Testis (tissue), 2 donors: ENCODE measurements at regions not wholly inside any gene's neighbourhood (a gene's known extent, or its start where the extent isn't known, plus 50 kb on each side); places are given as distances from the start of the nearest gene placed in this dataset.

Experiments
- POLR2A ChIP-seq: fragments of 450-650 bp; IDR thresholded peaks from one replicate; pipeline ENCODE4 v1.6.1; 2017; ENCODE audit warnings: antibody characterized with exemption, mild to moderate bottlenecking, moderate library complexity
- TF ChIP-seq, protein P1 (sequence below), 3 experiments: fragments of 450-650 bp in 2 of 3; fragments of 200-600 bp in 1 of 3; sonication (generic) in 1 of 3; IDR thresholded peaks; one replicate each; pipeline ENCODE4 v1.5.1; 2016 to 2019; ENCODE audit warnings: antibody characterized with exemption in 3 of 3, mild to moderate bottlenecking in 2 of 3, moderate library complexity in 1 of 3

DNA sequence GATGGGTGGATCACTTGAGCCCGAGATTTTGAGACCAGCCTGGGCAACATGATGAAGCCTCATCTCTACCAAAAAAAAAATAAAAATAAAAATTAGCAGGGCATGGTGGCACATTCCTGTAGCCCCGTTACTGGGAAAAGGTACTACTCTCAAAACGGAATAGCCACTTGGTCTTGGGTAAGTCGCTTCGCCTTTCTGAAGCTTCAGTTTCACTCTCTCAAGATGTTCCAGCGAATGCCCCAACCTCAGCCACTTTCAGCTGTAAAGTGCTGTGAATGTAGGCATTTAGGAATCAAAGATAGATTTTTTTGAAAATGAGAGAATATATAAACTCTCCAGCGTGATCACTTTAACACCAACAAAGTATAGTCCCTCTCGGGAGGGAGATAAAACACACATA is 154.1 kb upstream of the HS3ST3A1 start:
- TF ChIP-seq, protein P1, sequence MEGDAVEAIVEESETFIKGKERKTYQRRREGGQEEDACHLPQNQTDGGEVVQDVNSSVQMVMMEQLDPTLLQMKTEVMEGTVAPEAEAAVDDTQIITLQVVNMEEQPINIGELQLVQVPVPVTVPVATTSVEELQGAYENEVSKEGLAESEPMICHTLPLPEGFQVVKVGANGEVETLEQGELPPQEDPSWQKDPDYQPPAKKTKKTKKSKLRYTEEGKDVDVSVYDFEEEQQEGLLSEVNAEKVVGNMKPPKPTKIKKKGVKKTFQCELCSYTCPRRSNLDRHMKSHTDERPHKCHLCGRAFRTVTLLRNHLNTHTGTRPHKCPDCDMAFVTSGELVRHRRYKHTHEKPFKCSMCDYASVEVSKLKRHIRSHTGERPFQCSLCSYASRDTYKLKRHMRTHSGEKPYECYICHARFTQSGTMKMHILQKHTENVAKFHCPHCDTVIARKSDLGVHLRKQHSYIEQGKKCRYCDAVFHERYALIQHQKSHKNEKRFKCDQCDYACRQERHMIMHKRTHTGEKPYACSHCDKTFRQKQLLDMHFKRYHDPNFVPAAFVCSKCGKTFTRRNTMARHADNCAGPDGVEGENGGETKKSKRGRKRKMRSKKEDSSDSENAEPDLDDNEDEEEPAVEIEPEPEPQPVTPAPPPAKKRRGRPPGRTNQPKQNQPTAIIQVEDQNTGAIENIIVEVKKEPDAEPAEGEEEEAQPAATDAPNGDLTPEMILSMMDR (IDR thresholded peaks at IDR 0.05): no peak
- TF ChIP-seq POLR2A: no peak
